Cardiac fibroblast (primary cell): ENCODE measurements at regions not wholly inside any gene's neighbourhood (a gene's known extent, or its start where the extent isn't known, plus 50 kb on each side); places are given as distances from the start of the nearest gene placed in this dataset.

ENCODE experiments used
- DNase-seq, 2 donors: peaks; one replicate each; pipeline versions ENCODE4 v3.0.0 to v3.0.0-alpha.2; 2010; ENCODE audit warnings: low read depth in 2 of 2
- H3K4me3 ChIP-seq, 2 donors: replicated peaks in 1 of 2; 1 replicate in 1 of 2; 2 replicates in 1 of 2; pipeline ENCODE4 v1.5.1; 2011; ENCODE audit warnings: low read depth in 2 of 2, low read length in 2 of 2, mild to moderate bottlenecking in 2 of 2, moderate library complexity in 1 of 2
- CTCF ChIP-seq: IDR thresholded peaks from one replicate; pipeline ENCODE4 v1.5.1; 2011; ENCODE audit warnings: low read depth, mild to moderate bottlenecking, low read length, inconsistent platforms

GRCh38 chr10:33781606-33782395 lies 447.3 kb upstream of the NRP1 start:
- TF ChIP-seq CTCF, result no peak
- DNase-seq, result peak in 1 of 2 donors; percentile 20
- no peak overlapping the region for H3K4me3 ChIP-seq

GRCh38 chr10:33780961-33781360 lies 446.5 kb upstream of the NRP1 start:
- DNase-seq, result no peak
- TF ChIP-seq CTCF, result no peak
- no peak overlapping the region for H3K4me3 ChIP-seq

DNA sequence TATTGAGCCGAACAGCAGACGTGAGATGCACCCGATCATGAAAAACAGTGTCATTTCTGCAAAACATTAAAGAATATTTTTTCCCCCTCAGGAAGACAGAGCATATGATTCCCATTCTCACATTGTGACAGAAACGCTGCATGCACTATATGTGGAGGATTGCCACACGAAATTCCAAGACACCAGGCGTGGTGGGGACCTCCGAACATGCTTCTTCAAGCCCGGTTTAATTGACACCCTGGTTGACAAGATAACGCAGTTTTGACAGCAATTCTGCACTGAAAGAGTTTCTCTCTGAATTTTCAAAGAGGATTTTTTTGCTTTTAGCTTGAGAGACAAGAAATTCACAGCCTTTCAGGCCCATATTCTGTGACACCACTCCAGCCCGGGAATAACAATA lies 442.8 kb upstream of the NRP1 start:
- no peak for TF ChIP-seq CTCF
- no peak for DNase-seq
- no peak overlapping the region for H3K4me3 ChIP-seq

- no peak for DNase-seq
- no peak overlapping the region for H3K4me3 ChIP-seq
- TF ChIP-seq CTCF, result no peak
Observed at GRCh38 chr10:33776419-33777070, 442.1 kb upstream of the NRP1 start.

- no peak overlapping the region for H3K4me3 ChIP-seq
- no peak for TF ChIP-seq CTCF
- no peak for DNase-seq
Observed at GRCh38 chr10:33774857-33775256, 440.4 kb upstream of the NRP1 start.

- H3K4me3 ChIP-seq, result no peak overlapping the region
- no peak for TF ChIP-seq CTCF
- no peak for DNase-seq
Observed at GRCh38 chr10:33773886-33774480, 439.5 kb upstream of the NRP1 start.
